ENCODE measurements at regions not wholly inside any gene's neighbourhood (a gene's known extent, or its start where the extent isn't known, plus 50 kb on each side); places are given as distances from the start of the nearest gene placed in this dataset.

GRCh38 chr6:131356161-131356560 is 216.9 kb upstream of the ARG1 start:
- Histone ChIP-seq H3K4me2 (ENCODE audit: low read depth, low read length, poor library complexity, severe bottlenecking) (no peak overlapping the region), H3F3A (ENCODE audit: low read depth) (no peaks in the 10 kb centered on the region), H3K4me3 (ENCODE audit: low read length, poor library complexity, severe bottlenecking) (no peak overlapping the region), H3K36me3 (ENCODE audit: insufficient read depth, low read length) (no peaks in the 10 kb centered on the region), H4K20me1 (ENCODE audit: insufficient read depth, low read length, poor library complexity, severe bottlenecking) (no peaks in the 10 kb centered on the region), H3K9me2 (replicated peaks; ENCODE audit: low read depth, low read length) (no peaks in the 10 kb centered on the region), H3K9me3 (ENCODE audit: insufficient read depth, low read depth, low read length) (no peaks in the 10 kb centered on the region), H2AFZ (ENCODE audit: low read length) (no peak overlapping the region), H3K79me2 (ENCODE audit: insufficient read depth, low read length) (no peaks in the 10 kb centered on the region), H3K9ac (ENCODE audit: low read depth, low read length, poor library complexity, severe bottlenecking) (no peak overlapping the region), H3K27me3 (ENCODE audit: insufficient read depth, low read length, poor library complexity, severe bottlenecking) (no peaks in the 10 kb centered on the region), H3K4me1 (ENCODE audit: insufficient read depth, low read length, poor library complexity, severe bottlenecking) (no peaks in the 10 kb centered on the region)
- no peak for TF ChIP-seq CTCF (conservative IDR thresholded peaks at IDR 0.05; ENCODE audit: low read length)
- no peak for TF ChIP-seq EZH2phosphoT487 (IDR thresholded peaks at IDR 0.05; ENCODE audit: borderline replicate concordance)

- H3K9ac ChIP-seq (ENCODE audit: low read depth, low read length, poor library complexity, severe bottlenecking) = no peak overlapping the region
- H3K9me2 ChIP-seq (replicated peaks; ENCODE audit: low read depth, low read length) = no peaks in the 10 kb centered on the region
- no peak overlapping the region for H2AFZ ChIP-seq (ENCODE audit: low read length)
- H3F3A ChIP-seq (ENCODE audit: low read depth) = no peaks in the 10 kb centered on the region
- no peak overlapping the region for H3K4me3 ChIP-seq (ENCODE audit: low read length, poor library complexity, severe bottlenecking)
- H3K27me3 ChIP-seq (ENCODE audit: insufficient read depth, low read length, poor library complexity, severe bottlenecking) = no peaks in the 10 kb centered on the region
- H3K4me2 ChIP-seq (ENCODE audit: low read depth, low read length, poor library complexity, severe bottlenecking) = no peak overlapping the region
- no peaks in the 10 kb centered on the region for H3K9me3 ChIP-seq (ENCODE audit: insufficient read depth, low read depth, low read length)
- H3K79me2 ChIP-seq (ENCODE audit: insufficient read depth, low read length) = no peaks in the 10 kb centered on the region
- H3K4me1 ChIP-seq (ENCODE audit: insufficient read depth, low read length, poor library complexity, severe bottlenecking) = no peaks in the 10 kb centered on the region
- H3K36me3 ChIP-seq (ENCODE audit: insufficient read depth, low read length) = no peaks in the 10 kb centered on the region
- no peaks in the 10 kb centered on the region for H4K20me1 ChIP-seq (ENCODE audit: insufficient read depth, low read length, poor library complexity, severe bottlenecking)
- no peak for TF ChIP-seq CTCF (conservative IDR thresholded peaks at IDR 0.05; ENCODE audit: low read length)
- no peak for TF ChIP-seq EZH2phosphoT487 (IDR thresholded peaks at IDR 0.05; ENCODE audit: borderline replicate concordance)
These were observed 215.5 kb upstream of the ARG1 start for GRCh38 chr6:131357501-131357900.

- TF ChIP-seq CTCF (conservative IDR thresholded peaks at IDR 0.05; ENCODE audit: low read length) = no peak
- TF ChIP-seq EZH2phosphoT487 (IDR thresholded peaks at IDR 0.05; ENCODE audit: borderline replicate concordance) = no peak
- no peak overlapping the region for H2AFZ ChIP-seq (ENCODE audit: low read length)
- no peaks in the 10 kb centered on the region for H3K9me2 ChIP-seq (replicated peaks; ENCODE audit: low read depth, low read length)
- no peak overlapping the region for H3K4me3 ChIP-seq (ENCODE audit: low read length, poor library complexity, severe bottlenecking)
- no peaks in the 10 kb centered on the region for H3K79me2 ChIP-seq (ENCODE audit: insufficient read depth, low read length)
- no peaks in the 10 kb centered on the region for H3K4me1 ChIP-seq (ENCODE audit: insufficient read depth, low read length, poor library complexity, severe bottlenecking)
- no peaks in the 10 kb centered on the region for H4K20me1 ChIP-seq (ENCODE audit: insufficient read depth, low read length, poor library complexity, severe bottlenecking)
- no peak overlapping the region for H3K4me2 ChIP-seq (ENCODE audit: low read depth, low read length, poor library complexity, severe bottlenecking)
- H3F3A ChIP-seq (ENCODE audit: low read depth) = no peaks in the 10 kb centered on the region
- no peak overlapping the region for H3K9ac ChIP-seq (ENCODE audit: low read depth, low read length, poor library complexity, severe bottlenecking)
- H3K36me3 ChIP-seq (ENCODE audit: insufficient read depth, low read length) = no peaks in the 10 kb centered on the region
- no peaks in the 10 kb centered on the region for H3K9me3 ChIP-seq (ENCODE audit: insufficient read depth, low read depth, low read length)
- H3K27me3 ChIP-seq (ENCODE audit: insufficient read depth, low read length, poor library complexity, severe bottlenecking) = no peaks in the 10 kb centered on the region
These were observed 211.0 kb upstream of the ARG1 start for GRCh38 chr6:131362070-131362469.

All from Loucy (cell line).